K562 (cell line): ENCODE measurements at regions not wholly inside any gene's neighbourhood (a gene's known extent, or its start where the extent isn't known, plus 50 kb on each side); places are given as distances from the start of the nearest gene placed in this dataset.

Experiments
- ESRRA ChIP-seq: fragments of 450-650 bp; IDR thresholded peaks from 2 replicates; pipeline ENCODE4 v1.6.1; 2014; ENCODE audit warnings: low read depth, mild to moderate bottlenecking, moderate library complexity, borderline replicate concordance
- EZH2 ChIP-seq: IDR thresholded peaks from 2 replicates; pipeline ENCODE4 v1.6.1; 2012; ENCODE audit warnings: low read depth, mild to moderate bottlenecking, inconsistent platforms, low read length, borderline replicate concordance
- FOXA3 ChIP-seq, 2 experiments: fragments of 450-650 bp in 1 of 2; sonication (generic) in 1 of 2; formaldehyde crosslinking; IDR thresholded peaks in 1 of 2; conservative IDR thresholded peaks in 1 of 2; 2 replicates each; pipeline versions ENCODE4 v1.4.0 to v1.8.0; 2020 to 2022; ENCODE audit warnings: mild to moderate bottlenecking in 2 of 2, missing genetic modification reagents in 1 of 2
- HCFC1 ChIP-seq: IDR thresholded peaks from 2 replicates; pipeline ENCODE4 v1.6.1; 2012; ENCODE audit warnings: low read depth, low read length, improper control_type of control experiment
- HDAC6 ChIP-seq: IDR thresholded peaks from 2 replicates; pipeline ENCODE4 v1.6.1; 2012; ENCODE audit warnings: low read depth, mild to moderate bottlenecking, control low read depth, inconsistent platforms, low read length, moderate library complexity
- IRF1 ChIP-seq: sonication (generic); formaldehyde crosslinking; IDR thresholded peaks from 2 replicates; pipeline ENCODE4 v1.8.0; 2022; ENCODE audit warnings: missing genetic modification reagents, mild to moderate bottlenecking, borderline replicate concordance
- KDM1A ChIP-seq, 2 experiments: fragments of 450-650 bp; IDR thresholded peaks; 2 replicates each; pipeline ENCODE4 v1.6.1; 2016; ENCODE audit warnings: mild to moderate bottlenecking in 2 of 2
- MAX ChIP-seq: sonication (generic); formaldehyde crosslinking; IDR thresholded peaks from 2 replicates; pipeline ENCODE4 v1.9.0; 2022; ENCODE audit warnings: mild to moderate bottlenecking, missing genetic modification reagents
- PHB2 ChIP-seq: fragments of 450-650 bp; IDR thresholded peaks from 2 replicates; pipeline ENCODE4 v1.6.1; 2017; ENCODE audit warnings: low read depth
- PHF21A ChIP-seq: fragments of 450-650 bp; IDR thresholded peaks from 2 replicates; pipeline ENCODE4 v1.6.1; 2017; ENCODE audit warnings: low read depth, borderline replicate concordance
- RCOR1 ChIP-seq, 2 experiments: IDR thresholded peaks; 2 replicates each; pipeline ENCODE4 v1.6.1; 2012; ENCODE audit warnings: low read depth in 2 of 2, low read length in 2 of 2, borderline replicate concordance in 1 of 2, improper control_type of control experiment in 1 of 2
- ZFX ChIP-seq: sonication (generic); formaldehyde crosslinking; IDR thresholded peaks from 2 replicates; pipeline ENCODE4 v1.8.0; 2022; ENCODE audit warnings: mild to moderate bottlenecking, missing genetic modification reagents, moderate library complexity
- ZNF384 ChIP-seq: IDR thresholded peaks from 2 replicates; pipeline ENCODE4 v1.6.1; 2012; ENCODE audit warnings: low read depth, low read length, improper control_type of control experiment
- TF ChIP-seq, protein P1 (sequence below), 3 experiments: IDR thresholded peaks in 2 of 3; conservative IDR thresholded peaks in 1 of 3; 2 replicates each; pipeline ENCODE4 v1.5.1; 2011 to 2012; ENCODE audit warnings: low read length in 3 of 3, mild to moderate bottlenecking in 3 of 3, control low read depth in 2 of 3, improper control_type of control experiment in 1 of 3, inconsistent platforms in 1 of 3, low read depth in 1 of 3, mixed read lengths in 1 of 3, moderate library complexity in 1 of 3; ENCODE audit not compliant: insufficient read depth in 2 of 3

DNA sequence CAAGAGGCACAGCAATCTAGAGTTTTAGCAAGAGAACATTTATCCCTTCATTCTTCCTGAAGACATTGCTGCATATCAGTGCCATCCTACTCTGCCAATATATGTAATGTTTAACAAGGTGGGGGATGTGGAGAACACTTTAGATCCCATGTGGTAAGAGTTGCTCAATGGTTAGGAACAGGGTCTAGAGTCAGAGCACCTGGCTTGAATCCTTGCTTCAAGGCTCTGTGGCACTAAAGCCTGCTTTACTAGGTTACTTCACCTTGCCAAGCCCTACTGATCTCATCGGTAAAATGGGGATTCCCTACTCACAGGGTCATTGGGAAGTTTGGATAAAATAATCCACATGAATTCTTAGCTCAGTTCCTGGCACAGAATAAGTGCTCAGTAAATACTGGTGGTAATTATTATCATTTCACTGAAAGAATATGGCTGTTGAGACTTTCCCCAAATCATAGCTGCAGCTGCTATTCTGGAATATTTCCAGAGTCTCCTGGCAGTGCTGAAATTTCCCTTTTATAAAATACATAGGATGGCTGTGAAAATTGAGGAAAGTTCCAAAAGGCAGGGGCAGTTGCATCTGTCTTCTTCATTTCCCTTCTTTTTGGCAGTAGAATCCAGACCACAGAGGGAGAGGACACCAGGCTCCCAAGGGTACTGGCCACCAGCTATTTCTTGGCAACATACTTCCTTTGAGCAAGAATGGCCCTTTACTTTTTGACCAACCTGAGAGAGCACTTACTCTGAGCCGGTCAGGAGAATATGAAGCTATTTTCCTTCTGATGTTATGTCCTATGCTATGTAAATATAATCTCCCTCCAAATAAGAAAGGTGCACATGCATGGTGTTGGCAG lies 142.8 kb downstream of the PALM2AKAP2 start:
- TF ChIP-seq, protein P1, sequence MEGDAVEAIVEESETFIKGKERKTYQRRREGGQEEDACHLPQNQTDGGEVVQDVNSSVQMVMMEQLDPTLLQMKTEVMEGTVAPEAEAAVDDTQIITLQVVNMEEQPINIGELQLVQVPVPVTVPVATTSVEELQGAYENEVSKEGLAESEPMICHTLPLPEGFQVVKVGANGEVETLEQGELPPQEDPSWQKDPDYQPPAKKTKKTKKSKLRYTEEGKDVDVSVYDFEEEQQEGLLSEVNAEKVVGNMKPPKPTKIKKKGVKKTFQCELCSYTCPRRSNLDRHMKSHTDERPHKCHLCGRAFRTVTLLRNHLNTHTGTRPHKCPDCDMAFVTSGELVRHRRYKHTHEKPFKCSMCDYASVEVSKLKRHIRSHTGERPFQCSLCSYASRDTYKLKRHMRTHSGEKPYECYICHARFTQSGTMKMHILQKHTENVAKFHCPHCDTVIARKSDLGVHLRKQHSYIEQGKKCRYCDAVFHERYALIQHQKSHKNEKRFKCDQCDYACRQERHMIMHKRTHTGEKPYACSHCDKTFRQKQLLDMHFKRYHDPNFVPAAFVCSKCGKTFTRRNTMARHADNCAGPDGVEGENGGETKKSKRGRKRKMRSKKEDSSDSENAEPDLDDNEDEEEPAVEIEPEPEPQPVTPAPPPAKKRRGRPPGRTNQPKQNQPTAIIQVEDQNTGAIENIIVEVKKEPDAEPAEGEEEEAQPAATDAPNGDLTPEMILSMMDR (IDR thresholded peaks at IDR 0.05 in 2 of 3, conservative IDR thresholded peaks at IDR 0.05 in 1 of 3; ENCODE audit: insufficient read depth in 2 of 3, low read depth in 1 of 3, low read length in 3 of 3) = no peak
- TF ChIP-seq HDAC6 (no peak), PHB2 (no peak), ZFX (no peak), RCOR1 (IDR thresholded peaks at IDR 0.05; ENCODE audit: borderline replicate concordance in 1 of 2, low read depth in 2 of 2, low read length in 2 of 2) (no peak), ESRRA (no peak), IRF1 (CRISPR knock-in tag) (no peak), KDM1A (IDR thresholded peaks at IDR 0.05) (no peak), PHF21A (no peak), MAX (CRISPR knock-in tag) (no peak), ZNF384 (no peak), HCFC1 (no peak), EZH2 (no peak), FOXA3 (CRISPR knock-in tag; conservative IDR thresholded peaks at IDR 0.05 in 1 of 2, IDR thresholded peaks at IDR 0.05 in 1 of 2) (no peak)
